H1 (cell line): ENCODE measurements at regions not wholly inside any gene's neighbourhood (a gene's known extent, or its start where the extent isn't known, plus 50 kb on each side); places are given as distances from the start of the nearest gene placed in this dataset.
A peak's percentile ranks its signal among the peaks of the same experiment; 100 is the strongest.

Experiments used
- CBX8 ChIP-seq: fragments of 300-800, 300-1000 bp; sonication (generic); IDR thresholded peaks from 2 replicates; pipeline ENCODE4 v1.7.1; 2016; ENCODE audit warnings: low read depth, low read length, borderline replicate concordance
- GABPA ChIP-seq: IDR thresholded peaks from 2 replicates; pipeline ENCODE4 v1.6.1; 2011; ENCODE audit warnings: mild to moderate bottlenecking, low read length, moderate library complexity, borderline replicate concordance; ENCODE audit not compliant: insufficient read depth
- HDAC2 ChIP-seq, 2 experiments: fragments of 300-600 bp in 1 of 2; sonication (generic) in 1 of 2; IDR thresholded peaks; 2 replicates each; pipeline ENCODE4 v1.6.1; 2011 to 2012; ENCODE audit warnings: low read depth in 2 of 2, low read length in 2 of 2, mild to moderate bottlenecking in 2 of 2, moderate library complexity in 2 of 2, borderline replicate concordance in 1 of 2, inconsistent platforms in 1 of 2
- JUN ChIP-seq: IDR thresholded peaks from 2 replicates; pipeline ENCODE4 v1.6.1; 2011; ENCODE audit warnings: low read depth, mild to moderate bottlenecking, improper control_type of control experiment, low read length
- NRF1 ChIP-seq: IDR thresholded peaks from 2 replicates; pipeline ENCODE4 v1.6.1; 2011; ENCODE audit warnings: mild to moderate bottlenecking, low read depth, low read length, improper control_type of control experiment
- RNF2 ChIP-seq: fragments of 200-900, 300-1000 bp; sonication (generic); IDR thresholded peaks from 2 replicates; pipeline ENCODE4 v1.7.1; 2016; ENCODE audit warnings: borderline replicate concordance, low read depth, mild to moderate bottlenecking, antibody characterized with exemption, low read length; ENCODE audit not compliant: poor library complexity, severe bottlenecking; ENCODE audit errors: missing control alignments
- RXRA ChIP-seq: IDR thresholded peaks from 2 replicates; pipeline ENCODE4 v1.6.1; 2011; ENCODE audit warnings: low read depth, mild to moderate bottlenecking, low read length, moderate library complexity; ENCODE audit not compliant: insufficient read depth
- SP1 ChIP-seq: IDR thresholded peaks from 2 replicates; pipeline ENCODE4 v1.6.1; 2011; ENCODE audit warnings: low read depth, low read length
- TBP ChIP-seq: IDR thresholded peaks from 2 replicates; pipeline ENCODE4 v1.6.1; 2011; ENCODE audit warnings: low read depth, low read length, improper control_type of control experiment
- YY1 ChIP-seq: IDR thresholded peaks from 2 replicates; pipeline ENCODE4 v1.6.1; 2011; ENCODE audit warnings: low read depth, mild to moderate bottlenecking, low read length
- TF ChIP-seq, protein P1 (sequence below): IDR thresholded peaks from 2 replicates; pipeline ENCODE4 v1.6.1; 2012; ENCODE audit warnings: low read length, inconsistent platforms
- TF ChIP-seq, protein P2 (sequence below): IDR thresholded peaks from 2 replicates; pipeline ENCODE4 v1.6.1; 2012; ENCODE audit warnings: inconsistent platforms
- TF ChIP-seq, protein P3 (sequence below): IDR thresholded peaks from 2 replicates; pipeline ENCODE4 v1.6.1; 2011; ENCODE audit warnings: low read length, improper control_type of control experiment

DNA sequence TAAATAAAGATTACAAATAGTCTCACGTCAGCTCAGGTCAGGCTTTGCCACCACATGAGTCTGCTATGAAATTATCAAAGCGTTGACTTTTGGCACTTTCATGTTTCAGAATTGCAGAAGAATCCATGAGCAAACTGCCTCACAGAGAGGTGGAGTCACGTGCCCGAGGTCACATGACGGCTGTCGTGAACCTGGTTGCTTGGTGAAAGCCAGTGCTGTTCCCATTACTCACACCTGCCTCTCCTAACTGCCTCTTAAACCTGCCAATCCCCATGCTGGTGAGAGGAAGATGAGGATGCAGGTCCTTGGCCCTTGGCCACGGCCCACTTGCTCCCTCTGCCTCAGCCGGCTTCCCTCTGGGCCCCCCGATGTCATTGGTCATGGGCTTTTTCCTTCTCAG is 272.7 kb downstream of the BCL11B start (continued):
- TF ChIP-seq, protein P1, sequence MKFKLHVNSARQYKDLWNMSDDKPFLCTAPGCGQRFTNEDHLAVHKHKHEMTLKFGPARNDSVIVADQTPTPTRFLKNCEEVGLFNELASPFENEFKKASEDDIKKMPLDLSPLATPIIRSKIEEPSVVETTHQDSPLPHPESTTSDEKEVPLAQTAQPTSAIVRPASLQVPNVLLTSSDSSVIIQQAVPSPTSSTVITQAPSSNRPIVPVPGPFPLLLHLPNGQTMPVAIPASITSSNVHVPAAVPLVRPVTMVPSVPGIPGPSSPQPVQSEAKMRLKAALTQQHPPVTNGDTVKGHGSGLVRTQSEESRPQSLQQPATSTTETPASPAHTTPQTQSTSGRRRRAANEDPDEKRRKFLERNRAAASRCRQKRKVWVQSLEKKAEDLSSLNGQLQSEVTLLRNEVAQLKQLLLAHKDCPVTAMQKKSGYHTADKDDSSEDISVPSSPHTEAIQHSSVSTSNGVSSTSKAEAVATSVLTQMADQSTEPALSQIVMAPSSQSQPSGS, result no peak
- TF ChIP-seq CBX8 (no peak), HDAC2 (IDR thresholded peaks at IDR 0.05; ENCODE audit: borderline replicate concordance in 1 of 2, low read depth in 2 of 2, low read length in 2 of 2) (no peak), NRF1 (no peak), YY1 (no peak), JUN (no peak), RNF2 (no peak), GABPA (no peak), SP1 (no peak), RXRA (no peak), TBP (no peak)
- TF ChIP-seq, protein P2, sequence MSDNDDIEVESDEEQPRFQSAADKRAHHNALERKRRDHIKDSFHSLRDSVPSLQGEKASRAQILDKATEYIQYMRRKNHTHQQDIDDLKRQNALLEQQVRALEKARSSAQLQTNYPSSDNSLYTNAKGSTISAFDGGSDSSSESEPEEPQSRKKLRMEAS, result 0 out of 2 replicates have a peak, but pooled peaks have one; percentile 18
- TF ChIP-seq, protein P3, sequence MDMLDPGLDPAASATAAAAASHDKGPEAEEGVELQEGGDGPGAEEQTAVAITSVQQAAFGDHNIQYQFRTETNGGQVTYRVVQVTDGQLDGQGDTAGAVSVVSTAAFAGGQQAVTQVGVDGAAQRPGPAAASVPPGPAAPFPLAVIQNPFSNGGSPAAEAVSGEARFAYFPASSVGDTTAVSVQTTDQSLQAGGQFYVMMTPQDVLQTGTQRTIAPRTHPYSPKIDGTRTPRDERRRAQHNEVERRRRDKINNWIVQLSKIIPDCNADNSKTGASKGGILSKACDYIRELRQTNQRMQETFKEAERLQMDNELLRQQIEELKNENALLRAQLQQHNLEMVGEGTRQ, result peak; percentile 78
